PC-9 (cell line): ENCODE measurements at regions not wholly inside any gene's neighbourhood (a gene's known extent, or its start where the extent isn't known, plus 50 kb on each side); places are given as distances from the start of the nearest gene placed in this dataset.
"Not testable (repeated sequence)": the region's sequence is repeated elsewhere in the genome, so short reads cannot be mapped to it uniquely, and the experiment has no call there.

Source experiments
- BruUV-seq: library from RNA; stranded (reverse); fragments of 400-500 nt; replicated peaks from 2 replicates; lab custom pipeline; 2021; lab: Mats Ljungman, UMichigan
- CTCF ChIA-PET: fragments of 300-600 bp; sonication (Branson Sonifier 250); formaldehyde crosslinking; loops from one replicate; lab custom pipeline; 2022; ENCODE audit warnings: antibody characterized with exemption; lab: Charles Lee
- POLR2A ChIA-PET: fragments of 300-600 bp; sonication (Branson Sonifier 250); formaldehyde crosslinking; loops from one replicate; lab custom pipeline; 2022; ENCODE audit warnings: antibody characterized with exemption; ENCODE audit not compliant: unreplicated experiment; lab: Charles Lee
- DNase-seq, 2 experiments: peaks; one replicate each; pipeline versions ENCODE4 v3.0.0 to v3.0.0-alpha.2; 2015 to 2022; ENCODE audit warnings: mixed read lengths in 1 of 2
- H2AFZ ChIP-seq: fragments of 200-600 bp; sonication (generic); 2 replicates; pipeline ENCODE4 v1.8.1; 2017; ENCODE audit warnings: antibody characterized with exemption
- H3F3A ChIP-seq: fragments of 200-600 bp; sonication (generic); 2 replicates; pipeline ENCODE4 v1.8.1; 2017; ENCODE audit warnings: antibody characterized with exemption, mild to moderate bottlenecking, low read depth; ENCODE audit not compliant: insufficient read depth
- H3K27ac ChIP-seq: fragments of 200-600 bp; sonication (generic); 2 replicates; pipeline ENCODE4 v1.6.1; 2016; ENCODE audit warnings: mixed run types
- H3K27me3 ChIP-seq: fragments of 200-600 bp; sonication (generic); 2 replicates; pipeline ENCODE4 v1.6.1; 2016; ENCODE audit warnings: low read depth, mixed run types; ENCODE audit not compliant: insufficient read depth
- H3K36me3 ChIP-seq: fragments of 200-600 bp; sonication (generic); 2 replicates; pipeline ENCODE4 v1.6.1; 2016; ENCODE audit warnings: low read depth, mixed run types
- H3K4me1 ChIP-seq: fragments of 200-600 bp; sonication (generic); replicated peaks from 2 replicates; pipeline ENCODE4 v1.6.1; 2016; ENCODE audit warnings: mixed run types; ENCODE audit not compliant: insufficient read depth
- H3K4me2 ChIP-seq: fragments of 200-600 bp; sonication (generic); 2 replicates; pipeline ENCODE4 v1.6.1; 2017; ENCODE audit warnings: mixed run types
- H3K4me3 ChIP-seq: fragments of 200-600 bp; sonication (generic); 2 replicates; pipeline ENCODE4 v1.6.1; 2016; ENCODE audit warnings: mixed run types
- H3K79me2 ChIP-seq: fragments of 200-600 bp; sonication (generic); 2 replicates; pipeline ENCODE4 v1.6.1; 2017; ENCODE audit warnings: low read depth, mixed run types
- H3K9me2 ChIP-seq: fragments of 200-600 bp; sonication (generic); 2 replicates; pipeline ENCODE4 v1.8.1; 2017; ENCODE audit warnings: mild to moderate bottlenecking; ENCODE audit not compliant: insufficient read depth
- H3K9me3 ChIP-seq: fragments of 200-600 bp; sonication (generic); 2 replicates; pipeline ENCODE4 v1.8.1; 2016; ENCODE audit warnings: low read depth; ENCODE audit not compliant: insufficient read depth
- H4K20me1 ChIP-seq: fragments of 200-600 bp; sonication (generic); 2 replicates; pipeline ENCODE4 v1.8.1; 2017; ENCODE audit not compliant: insufficient read depth
- intact Hi-C: fragments of 100-400 bp; cut with micrococcal nuclease; formaldehyde crosslinking; loops from one replicate; pipeline ENCODE4 v1.10.0; 2022; ENCODE audit not compliant: unreplicated experiment

- POLR2A ChIA-PET, H3K4me2 ChIP-seq, intact Hi-C loops, H4K20me1 ChIP-seq, DNase-seq, H3F3A ChIP-seq, H3K4me1 ChIP-seq, H3K4me3 ChIP-seq, CTCF ChIA-PET, BruUV-seq, H3K27ac ChIP-seq, H3K9me2 ChIP-seq, H2AFZ ChIP-seq, H3K79me2 ChIP-seq, H3K9me3 ChIP-seq, H3K36me3 ChIP-seq: not testable (repeated sequence)
- peaks cover 16% of the 10 kb centered on the region for H3K27me3 ChIP-seq
Measured at GRCh38 chr12:54105809-54106208, 52.2 kb downstream of the HOXC4 start.

- CTCF ChIA-PET, intact Hi-C loops, POLR2A ChIA-PET: not testable (repeated sequence)
Measured at GRCh38 chr12:54106252-54106651, 52.6 kb downstream of the HOXC4 start.

DNA sequence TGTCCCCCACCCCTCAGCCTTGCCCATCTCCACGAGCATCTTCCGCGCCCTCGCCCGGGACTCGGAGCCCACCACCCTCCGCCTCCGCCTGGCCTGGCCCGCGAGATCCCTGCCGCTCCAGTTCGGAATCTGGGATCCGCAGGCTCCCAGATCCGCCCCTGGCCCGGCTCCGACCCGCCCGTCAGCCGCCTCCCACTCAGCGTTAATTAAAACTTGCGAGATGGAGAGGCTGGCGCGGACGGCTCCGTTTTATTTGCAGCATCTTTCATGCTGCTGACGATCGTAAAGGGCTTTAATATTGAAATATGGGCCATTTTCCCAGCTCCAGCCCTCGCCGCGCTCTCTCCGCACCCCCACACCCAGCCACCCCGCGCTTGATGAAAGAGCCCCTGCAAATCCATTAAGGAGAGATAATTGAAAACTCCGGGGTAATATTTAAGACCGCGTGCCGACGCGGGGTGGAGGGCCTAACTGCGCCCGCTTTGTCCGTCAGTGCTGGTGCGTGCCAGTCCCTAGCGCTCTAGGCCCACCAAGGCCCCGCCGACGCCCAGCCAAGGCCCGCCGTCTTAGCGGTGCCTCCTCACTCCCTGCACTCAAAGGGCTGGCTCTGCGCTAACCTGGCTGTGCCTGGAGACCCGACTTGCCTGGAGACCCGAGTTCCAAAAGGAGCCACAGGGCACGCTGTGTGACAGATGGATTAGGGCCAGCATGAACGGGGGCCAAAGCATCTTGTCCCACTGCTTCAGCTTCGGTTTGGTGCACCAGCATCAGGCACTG is 53.4 kb downstream of the HOXC4 start:
- CTCF ChIA-PET = not testable (repeated sequence)

More at GRCh38 chr12:54106252-54106651, 52.6 kb downstream of the HOXC4 start:
- H2AFZ ChIP-seq, H3K4me2 ChIP-seq, H3K36me3 ChIP-seq, DNase-seq, H3F3A ChIP-seq, H3K4me1 ChIP-seq, H3K27ac ChIP-seq, H4K20me1 ChIP-seq, H3K9me2 ChIP-seq, BruUV-seq, H3K4me3 ChIP-seq, H3K79me2 ChIP-seq, H3K9me3 ChIP-seq: not testable (repeated sequence)
- H3K27me3 ChIP-seq = peaks cover 16% of the 10 kb centered on the region

DNA sequence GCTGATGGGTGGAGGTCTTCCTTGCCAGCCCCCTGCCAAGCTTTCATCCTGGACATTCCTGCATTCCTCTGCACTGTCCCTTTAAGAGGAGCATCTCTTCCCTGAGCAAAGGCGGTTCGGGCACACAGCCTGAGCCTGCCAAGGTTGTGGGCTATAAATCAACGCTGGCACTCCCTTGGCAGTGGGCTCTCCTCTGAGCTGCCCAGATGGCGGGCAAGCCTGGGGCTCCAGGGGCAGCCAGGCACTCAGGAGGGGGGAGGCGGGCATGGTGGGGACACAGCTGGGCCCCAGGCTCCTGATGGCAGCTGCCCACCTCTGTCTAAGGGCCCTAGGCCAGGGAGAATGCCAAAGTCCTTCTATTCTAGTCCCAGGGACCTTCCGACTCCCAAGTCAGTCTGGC is 58.7 kb downstream of the HOXC4 start:
- intact Hi-C loops, CTCF ChIA-PET, H3K79me2 ChIP-seq, H3K9me2 ChIP-seq, POLR2A ChIA-PET, H2AFZ ChIP-seq, H3K27ac ChIP-seq, H3K36me3 ChIP-seq, H3K4me1 ChIP-seq, H3K4me2 ChIP-seq, BruUV-seq, H3K9me3 ChIP-seq, H3F3A ChIP-seq, DNase-seq, H4K20me1 ChIP-seq, H3K4me3 ChIP-seq: not testable (repeated sequence)
- H3K27me3 ChIP-seq = peaks cover 19% of the 10 kb centered on the region

More for the DNA sequence above, 53.4 kb downstream of the HOXC4 start:
- H4K20me1 ChIP-seq, H3F3A ChIP-seq, H3K36me3 ChIP-seq, H3K27ac ChIP-seq, BruUV-seq, H3K4me1 ChIP-seq, H3K4me3 ChIP-seq, H3K79me2 ChIP-seq, intact Hi-C loops, DNase-seq, POLR2A ChIA-PET, H3K4me2 ChIP-seq, H2AFZ ChIP-seq, H3K9me2 ChIP-seq, H3K9me3 ChIP-seq: not testable (repeated sequence)
- H3K27me3 ChIP-seq = peaks cover 16% of the 10 kb centered on the region

DNA sequence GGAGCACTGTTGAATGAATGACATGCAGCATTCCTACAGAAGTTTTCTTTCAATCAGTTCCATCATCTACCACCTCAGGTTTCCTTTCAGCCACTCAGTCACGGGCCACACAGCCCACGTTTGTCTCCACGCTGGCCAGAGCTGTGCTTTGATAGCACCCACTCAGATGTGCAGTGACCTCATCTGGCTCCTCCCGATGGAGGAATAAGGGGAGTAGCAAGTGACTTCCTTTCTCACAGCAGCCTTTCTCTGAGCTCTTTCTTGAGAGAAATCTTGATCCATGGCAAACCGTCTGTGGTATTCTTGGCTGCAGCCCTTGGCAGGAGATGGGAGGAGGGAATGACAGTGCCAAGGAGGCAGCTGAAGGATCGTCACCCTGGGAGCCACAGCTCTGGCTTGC is 62.4 kb downstream of the HOXC4 start:
- H3K79me2 ChIP-seq, H3K4me2 ChIP-seq, H3K4me3 ChIP-seq, H3K27ac ChIP-seq, H4K20me1 ChIP-seq, CTCF ChIA-PET, intact Hi-C loops, H2AFZ ChIP-seq, DNase-seq, H3K9me3 ChIP-seq, H3F3A ChIP-seq, BruUV-seq, POLR2A ChIA-PET, H3K9me2 ChIP-seq, H3K4me1 ChIP-seq, H3K36me3 ChIP-seq, H3K27me3 ChIP-seq: not testable (repeated sequence)

- POLR2A ChIA-PET, H3K79me2 ChIP-seq, intact Hi-C loops, H3K36me3 ChIP-seq, DNase-seq, H4K20me1 ChIP-seq, H3K27ac ChIP-seq, H3K4me1 ChIP-seq, H3K4me2 ChIP-seq, BruUV-seq, H3K4me3 ChIP-seq, CTCF ChIA-PET, H3K9me2 ChIP-seq, H2AFZ ChIP-seq, H3F3A ChIP-seq, H3K9me3 ChIP-seq, H3K27me3 ChIP-seq: not testable (repeated sequence)
Measured at GRCh38 chr12:54117392-54117791, 63.8 kb downstream of the HOXC4 start.

DNA sequence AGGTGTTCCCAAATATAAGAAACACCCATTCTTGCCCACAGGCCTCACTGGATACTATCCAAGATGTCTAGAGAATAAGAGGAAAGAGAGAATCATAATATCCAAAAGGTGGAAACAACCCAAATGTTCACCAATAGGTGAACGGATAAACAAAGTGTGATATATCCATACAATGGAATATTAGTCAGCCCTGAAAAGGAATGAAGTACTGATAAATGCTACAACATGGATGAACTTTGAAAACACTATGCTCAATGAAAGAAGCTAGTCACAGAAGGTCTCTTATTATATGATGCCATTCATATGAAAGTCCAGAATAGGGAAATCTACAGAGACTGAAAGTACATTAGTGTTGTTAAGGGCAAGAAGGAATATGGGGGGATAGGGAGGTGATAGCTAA is 65.4 kb downstream of the HOXC4 start:
- POLR2A ChIA-PET, H3F3A ChIP-seq, H2AFZ ChIP-seq, CTCF ChIA-PET, H3K9me2 ChIP-seq, H3K27me3 ChIP-seq, DNase-seq, H3K36me3 ChIP-seq, H3K4me2 ChIP-seq, BruUV-seq, H3K4me3 ChIP-seq, intact Hi-C loops, H3K79me2 ChIP-seq, H3K4me1 ChIP-seq, H3K27ac ChIP-seq, H3K9me3 ChIP-seq, H4K20me1 ChIP-seq: not testable (repeated sequence)
